ENCODE measurements at regions not wholly inside any gene's neighbourhood (a gene's known extent, or its start where the extent isn't known, plus 50 kb on each side); places are given as distances from the start of the nearest gene placed in this dataset.

DNA sequence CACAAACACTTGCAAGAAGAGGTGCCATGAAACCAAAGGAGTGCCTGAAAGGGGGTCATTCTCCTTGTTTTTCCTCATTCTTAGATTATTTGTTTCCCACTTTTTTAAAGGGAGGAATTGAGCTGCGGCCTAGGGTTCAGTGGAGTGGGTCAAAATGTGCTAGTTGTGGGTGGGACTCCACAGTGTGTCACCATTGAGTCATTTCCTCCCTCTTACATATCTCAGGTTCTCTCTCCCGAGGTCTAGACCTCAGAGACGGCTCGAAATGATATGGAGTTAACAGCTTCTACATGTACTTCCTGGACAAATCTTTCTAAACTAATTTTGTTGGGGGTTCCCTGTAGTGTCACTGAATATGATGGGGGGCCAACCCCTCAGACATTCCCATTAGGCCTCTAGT, 328.4 kb upstream of the SPANXN1 start:
- no peak overlapping the region for H3K4me3 ChIP-seq (ENCODE audit: extremely low read depth in 1 of 4, insufficient read depth in 2 of 4, low read depth in 3 of 4, low read length in 4 of 4)
- no peaks in the 10 kb centered on the region for H3K36me3 ChIP-seq (ENCODE audit: control insufficient read depth in 2 of 4, insufficient read depth in 4 of 4, low read length in 3 of 4)
- no peaks in the 10 kb centered on the region for H3K79me2 ChIP-seq (ENCODE audit: control insufficient read depth in 1 of 2, insufficient read depth in 2 of 2, low read length in 2 of 2)
- H3K27me3 ChIP-seq (replicated peaks in 1 of 4; ENCODE audit: control insufficient read depth in 3 of 4, extremely low read depth in 1 of 4, insufficient read depth in 3 of 4, low read length in 3 of 4): no peaks in the 10 kb centered on the region
- no peak overlapping the region for H2AFZ ChIP-seq (ENCODE audit: low read length)
- no peak overlapping the region for H3K14ac ChIP-seq (ENCODE audit: insufficient read length)
- H3K18ac ChIP-seq (ENCODE audit: extremely low read depth, low read length): no peak overlapping the region
- H4K5ac ChIP-seq (ENCODE audit: insufficient read length, low read depth, low read length): no peak overlapping the region
- H2BK5ac ChIP-seq (ENCODE audit: low read depth, low read length): no peak overlapping the region
- no peak for FAIRE-seq
- no peak overlapping the region for H3K23ac ChIP-seq (ENCODE audit: insufficient read length)
- no peak overlapping the region for H2BK15ac ChIP-seq (ENCODE audit: low read length)
- H4K8ac ChIP-seq (ENCODE audit: extremely low read depth, insufficient read depth, low read length): no peak overlapping the region
- no peak overlapping the region for H3K27ac ChIP-seq (ENCODE audit: low read depth, low read length)
- no peak overlapping the region for H2AK5ac ChIP-seq (ENCODE audit: low read depth, low read length)
- no peaks in the 10 kb centered on the region for H4K20me1 ChIP-seq (replicated peaks in 1 of 2; ENCODE audit: control insufficient read depth in 1 of 2, insufficient read depth in 2 of 2, low read length in 2 of 2)
- H2BK120ac ChIP-seq (replicated peaks; ENCODE audit: low read depth, low read length): no peak overlapping the region
- ChIA-PET POLR2A (ENCODE audit: partially characterized antibody) (no interaction called here), CTCF (ENCODE audit: partially characterized antibody) (no interaction called here)
- no peak overlapping the region for H2BK12ac ChIP-seq (ENCODE audit: low read depth, low read length)
- H3K4me2 ChIP-seq (ENCODE audit: insufficient read depth in 1 of 2, low read depth in 2 of 2, low read length in 2 of 2): no peak overlapping the region
- H3K9me3 ChIP-seq (ENCODE audit: insufficient read depth in 2 of 2, low read depth in 1 of 2, low read length in 1 of 2): peaks cover 0 to 10% of the 10 kb centered on the region in 2 experiments; a peak in 2 of 4 replicates
- H3K4me1 ChIP-seq (replicated peaks in 1 of 4; ENCODE audit: control insufficient read depth in 3 of 4, insufficient read depth in 4 of 4, low read length in 3 of 4): no peaks in the 10 kb centered on the region
- no peak overlapping the region for H3K4ac ChIP-seq (replicated peaks; ENCODE audit: insufficient read length, low read depth, low read length)
- 83% methylated on average over 4 of the region's 4 CpGs; no CpG with 5 or more reads in 1 of the 2 experiments for WGBS, 2 experiments (ENCODE audit: extremely low coverage in 1 of 2, insufficient coverage in 1 of 2, insufficient read length in 1 of 2, insufficient replicate concordance in 2 of 2, low coverage in 1 of 2, low lambda C conversion rate in 2 of 2, missing lambda C conversion rate in 1 of 2)
- no peaks in the 10 kb centered on the region for H3K23me2 ChIP-seq (ENCODE audit: low read depth, low read length)
- no peak overlapping the region for H3K56ac ChIP-seq (replicated peaks; ENCODE audit: insufficient read length, low read depth, low read length)
- no peaks in the 10 kb centered on the region for H3K79me1 ChIP-seq (ENCODE audit: low read depth, low read length)
- H2BK20ac ChIP-seq (ENCODE audit: low read length): no peak overlapping the region
- no peak overlapping the region for H4K91ac ChIP-seq (replicated peaks; ENCODE audit: insufficient read length, low read length)
- no peak overlapping the region for H3K9ac ChIP-seq (replicated peaks in 1 of 4; ENCODE audit: extremely low read depth in 1 of 4, low read depth in 3 of 4, low read length in 3 of 4)
- DNase-seq (ENCODE audit: low read depth in 1 of 2, low spot score in 2 of 2): no peak
- no peak for TF ChIP-seq PHF8 (conservative IDR thresholded peaks at IDR 0.05; ENCODE audit: low read depth, low read length)
- no peak for TF ChIP-seq BRCA1 (IDR thresholded peaks at IDR 0.05; ENCODE audit: low read depth, low read length)
- no peak for TF ChIP-seq FOSL1 (IDR thresholded peaks at IDR 0.05; ENCODE audit: insufficient read depth, low read depth, low read length)
- no peak for TF ChIP-seq GTF2F1 (IDR thresholded peaks at IDR 0.05; ENCODE audit: borderline replicate concordance, low read depth, low read length)
- TF ChIP-seq POU5F1 (IDR thresholded peaks at IDR 0.05; ENCODE audit: low read depth, low read length): no peak

All from H1 (cell line).